Psoas muscle (tissue), 7 donors: ENCODE measurements at regions not wholly inside any gene's neighbourhood (a gene's known extent, or its start where the extent isn't known, plus 50 kb on each side); places are given as distances from the start of the nearest gene placed in this dataset.
A peak's percentile ranks its signal among the peaks of the same experiment; 100 is the strongest.
"Not testable (repeated sequence)": the region's sequence is repeated elsewhere in the genome, so short reads cannot be mapped to it uniquely, and the experiment has no call there.

Experiments
- ATAC-seq, 4 donors: fragments of 200-7000 bp; cut with Tn5 transposase; one replicate each; pipeline ENCODE4 v1.9.1; 2020; ENCODE audit warnings: moderate library complexity in 3 of 4, mild to moderate bottlenecking in 2 of 4
- DNase-seq, 2 donors: peaks; one replicate each; pipeline ENCODE4 v3.0.0-alpha.2; 2020
- H3K27ac ChIP-seq: fragments of 200-600 bp; one replicate; pipeline ENCODE4 v1.8.0; 2022
- H3K27me3 ChIP-seq, 3 donors: fragments of 200-600 bp in 1 of 3; one replicate each; pipeline versions ENCODE4 v1.6.1 to v1.8.0; 2013 to 2022; ENCODE audit warnings: low read length in 2 of 3, mild to moderate bottlenecking in 2 of 3, moderate library complexity in 1 of 3; ENCODE audit not compliant: insufficient read depth in 3 of 3
- H3K36me3 ChIP-seq, 2 donors: fragments of 200-600 bp in 1 of 2; one replicate each; pipeline versions ENCODE4 v1.6.1 to v1.8.0; 2013 to 2022; ENCODE audit warnings: low read depth in 1 of 2, mild to moderate bottlenecking in 1 of 2, moderate library complexity in 1 of 2; ENCODE audit not compliant: insufficient read depth in 1 of 2
- H3K4me1 ChIP-seq: fragments of 200-600 bp; one replicate; pipeline ENCODE4 v1.8.0; 2022
- H3K4me3 ChIP-seq: fragments of 200-600 bp; one replicate; pipeline ENCODE4 v1.8.0; 2022; ENCODE audit warnings: mild to moderate bottlenecking
- H3K9me3 ChIP-seq: fragments of 200-600 bp; one replicate; pipeline ENCODE4 v1.8.0; 2022
- WGBS, 3 donors: extraction: QIAGEN DNeasy Blood & Tissue Kit; methylation state at CpG; one replicate each; pipeline versions ENCODE4 v1.1.6 to v1.1.7; 2013; 5-methylcytosine and 5-hydroxymethylcytosine counted together
- intact Hi-C, 2 donors: fragments of 100-400 bp; cut with DNase I; formaldehyde crosslinking; loops; one replicate each; pipeline versions ENCODE4 v1.11.0 to v1.14.2; 2022
- donor health status: healthy with polysubstance abuse.
- donor health status: DM: no; HTN: no; CAD: no; lungs with moderate emphysema.
- donor health status: Bipolar disorder and iron deficiency.
- donor health status: healthy.
- donor health status: DM: yes; HTN: yes; CAD: no.
- donor health status: DM: no; HTN: no; CAD: no.
- donor health status: DM: yes; HTN: yes; CAD: no.

GRCh38 chr2:87547106-87547505, 200.8 kb upstream of the PLGLB2 start:
- H3K36me3 ChIP-seq, H3K9me3 ChIP-seq, H3K4me3 ChIP-seq, H3K27ac ChIP-seq, intact Hi-C loops, H3K4me1 ChIP-seq, DNase-seq, ATAC-seq, H3K27me3 ChIP-seq: not testable (repeated sequence)
- WGBS, 3 donors = 72 to 80% (median 74%) methylated on average over 2 of the region's 2 CpGs

- ATAC-seq, intact Hi-C loops, H3K4me3 ChIP-seq, H3K4me1 ChIP-seq, H3K27ac ChIP-seq, DNase-seq, H3K9me3 ChIP-seq, H3K27me3 ChIP-seq, H3K36me3 ChIP-seq: not testable (repeated sequence)
These were observed 199.9 kb upstream of the PLGLB2 start for GRCh38 chr2:87547966-87548365.

GRCh38 chr2:87548681-87549536, 199.0 kb upstream of the PLGLB2 start:
- H3K9me3 ChIP-seq, H3K27me3 ChIP-seq, H3K4me3 ChIP-seq, H3K27ac ChIP-seq, H3K4me1 ChIP-seq, DNase-seq, H3K36me3 ChIP-seq, intact Hi-C loops: not testable (repeated sequence)
- 100% methylated on average over 2 of the region's 7 CpGs for WGBS, 3 donors
- peak in 2 of 4 donors; percentile 42 to 46 for ATAC-seq

- intact Hi-C loops, H3K4me1 ChIP-seq, H3K4me3 ChIP-seq, H3K27ac ChIP-seq, DNase-seq, H3K9me3 ChIP-seq, H3K27me3 ChIP-seq, H3K36me3 ChIP-seq: not testable (repeated sequence)
- ATAC-seq = peak in 2 of 4 donors; percentile 25 to 36
These were observed 198.2 kb upstream of the PLGLB2 start for GRCh38 chr2:87549561-87550202.

GRCh38 chr2:87554678-87555077, 193.2 kb upstream of the PLGLB2 start:
- ATAC-seq, H3K36me3 ChIP-seq, H3K4me1 ChIP-seq, DNase-seq, H3K9me3 ChIP-seq, H3K27me3 ChIP-seq, H3K27ac ChIP-seq, intact Hi-C loops, H3K4me3 ChIP-seq: not testable (repeated sequence)
- WGBS, 3 donors = 75% methylated on average over 1 of the region's 4 CpGs; no CpG with 5 or more reads in 2 of the 3 donors

- H3K4me1 ChIP-seq, intact Hi-C loops, ATAC-seq, H3K36me3 ChIP-seq, H3K9me3 ChIP-seq, H3K4me3 ChIP-seq, DNase-seq, H3K27me3 ChIP-seq, H3K27ac ChIP-seq: not testable (repeated sequence)
- 37 to 43% methylated on average over 2 to 3 of the region's 4 CpGs; no CpG with 5 or more reads in 1 of the 3 donors for WGBS, 3 donors
These were observed 192.8 kb upstream of the PLGLB2 start for GRCh38 chr2:87555082-87555481.

- H3K4me1 ChIP-seq, H3K27me3 ChIP-seq, H3K36me3 ChIP-seq, H3K9me3 ChIP-seq, H3K27ac ChIP-seq, intact Hi-C loops, H3K4me3 ChIP-seq, DNase-seq: not testable (repeated sequence)
- WGBS, 3 donors = 60 to 63% (median 61%) methylated on average over 1 to 3 of the region's 5 CpGs
- peak in 3 of 4 donors; percentile 23 to 43 (median 35) for ATAC-seq
These were observed 188.9 kb upstream of the PLGLB2 start for GRCh38 chr2:87559001-87559400.

GRCh38 chr2:87559735-87560134, 188.2 kb upstream of the PLGLB2 start:
- intact Hi-C loops, H3K4me3 ChIP-seq, DNase-seq, H3K27ac ChIP-seq, H3K36me3 ChIP-seq, H3K4me1 ChIP-seq, H3K27me3 ChIP-seq, H3K9me3 ChIP-seq: not testable (repeated sequence)
- ATAC-seq = peak; percentile 97 to 99 (median 98)
- 0 to 73% (median 22%) methylated on average over 1 of the region's 2 CpGs for WGBS, 3 donors

- DNase-seq, H3K27me3 ChIP-seq, H3K27ac ChIP-seq, intact Hi-C loops, H3K4me3 ChIP-seq, H3K4me1 ChIP-seq, H3K9me3 ChIP-seq, H3K36me3 ChIP-seq, ATAC-seq: not testable (repeated sequence)
- WGBS, 3 donors = 95 to 97% (median 96%) methylated on average over 1 of the region's 3 CpGs
These were observed 182.8 kb upstream of the PLGLB2 start for GRCh38 chr2:87565116-87565515.

- intact Hi-C loops, DNase-seq, H3K4me3 ChIP-seq, H3K27ac ChIP-seq, H3K4me1 ChIP-seq, H3K27me3 ChIP-seq, H3K9me3 ChIP-seq, ATAC-seq, H3K36me3 ChIP-seq: not testable (repeated sequence)
- 87 to 92% (median 90%) methylated on average over 3 of the region's 3 CpGs for WGBS, 3 donors
These were observed 181.4 kb upstream of the PLGLB2 start for GRCh38 chr2:87566531-87566930.

GRCh38 chr2:87567093-87567492, 180.8 kb upstream of the PLGLB2 start:
- H3K36me3 ChIP-seq, ATAC-seq, intact Hi-C loops, H3K4me3 ChIP-seq, H3K9me3 ChIP-seq, H3K4me1 ChIP-seq, H3K27ac ChIP-seq, DNase-seq, H3K27me3 ChIP-seq: not testable (repeated sequence)
- WGBS, 3 donors = 88 to 95% (median 93%) methylated on average over 10 of the region's 11 CpGs
